Breast epithelium (tissue), 4 donors: ENCODE measurements at regions not wholly inside any gene's neighbourhood (a gene's known extent, or its start where the extent isn't known, plus 50 kb on each side); places are given as distances from the start of the nearest gene placed in this dataset.

Source experiments
- DNase-seq, 2 donors: peaks; one replicate each; pipeline ENCODE4 v3.0.0-alpha.2; 2019; ENCODE audit warnings: low spot score in 2 of 2
- H3K27ac ChIP-seq, 2 donors: fragments of 200-600 bp; sonication (generic) in 1 of 2; one replicate each; pipeline ENCODE4 v1.5.1; 2016 to 2019; ENCODE audit warnings: mild to moderate bottlenecking in 1 of 2
- H3K27me3 ChIP-seq, 2 donors: fragments of 200-600 bp; sonication (generic) in 1 of 2; one replicate each; pipeline versions ENCODE4 v1.5.1 to v1.6.0; 2017 to 2019; ENCODE audit warnings: control low read depth in 1 of 2, mild to moderate bottlenecking in 1 of 2
- H3K36me3 ChIP-seq: fragments of 200-600 bp; one replicate; pipeline ENCODE4 v1.5.1; 2019
- H3K4me1 ChIP-seq, 2 donors: fragments of 200-600 bp; sonication (generic); one replicate each; pipeline ENCODE4 v1.5.1; 2016 to 2019; ENCODE audit warnings: control low read depth in 1 of 2
- H3K4me3 ChIP-seq, 3 donors: fragments of 200-600 bp; sonication (generic); 1 replicate in 2 of 3; 2 replicates in 1 of 3; pipeline ENCODE4 v1.5.1; 2016 to 2019; ENCODE audit warnings: mild to moderate bottlenecking in 3 of 3, moderate library complexity in 2 of 3
- H3K9me3 ChIP-seq, 2 donors: fragments of 200-600 bp; sonication (generic) in 1 of 2; one replicate each; pipeline ENCODE4 v1.5.1; 2016 to 2019; ENCODE audit warnings: control low read depth in 1 of 2
- POLR2A ChIP-seq: fragments of 450-650 bp; IDR thresholded peaks from one replicate; pipeline ENCODE4 v1.6.1; 2016; ENCODE audit warnings: antibody characterized with exemption, mild to moderate bottlenecking, moderate library complexity
- POLR2AphosphoS5 ChIP-seq, 3 donors: sonication (generic); formaldehyde crosslinking; IDR thresholded peaks; one replicate each; pipeline ENCODE4 v1.6.1; 2017; ENCODE audit warnings: antibody characterized with exemption in 3 of 3
- intact Hi-C: fragments of 100-400 bp; cut with DNase I; formaldehyde crosslinking; loops from one replicate; pipeline ENCODE4 v1.15.1; 2023; ENCODE audit warnings: low total_unique reads
- TF ChIP-seq, protein P1 (sequence below), 3 donors: fragments of 450-650 bp; IDR thresholded peaks; one replicate each; pipeline ENCODE4 v1.5.1; 2016 to 2017; ENCODE audit warnings: antibody characterized with exemption in 3 of 3, mild to moderate bottlenecking in 3 of 3, moderate library complexity in 3 of 3

DNA sequence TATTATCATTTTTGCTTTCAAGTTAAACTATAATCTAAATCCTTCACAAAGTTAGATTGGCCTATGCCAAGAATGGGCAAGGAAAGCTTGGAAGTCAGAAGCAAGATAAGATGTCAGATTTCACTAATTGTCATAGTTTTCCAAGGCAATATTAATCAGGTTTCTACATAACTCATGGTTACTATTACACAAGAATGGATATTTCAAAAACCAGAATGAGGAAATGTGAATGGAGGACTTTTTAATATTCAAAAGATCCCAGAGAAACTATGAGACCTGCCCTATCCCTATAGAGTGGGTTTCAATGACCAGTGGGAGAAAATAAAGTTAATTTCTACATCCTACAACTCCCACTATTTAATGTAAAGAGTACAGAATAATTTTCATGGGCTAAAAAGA lies 203.2 kb downstream of the CASP12 start:
- no peaks in the 10 kb centered on the region for H3K36me3 ChIP-seq
- no peak overlapping the region for H3K4me3 ChIP-seq
- H3K27me3 ChIP-seq, result no peaks in the 10 kb centered on the region
- no peak for DNase-seq
- intact Hi-C loops, result no loop called here
- no peaks in the 10 kb centered on the region for H3K9me3 ChIP-seq
- H3K4me1 ChIP-seq, result no peaks in the 10 kb centered on the region
- peak overlapping the region in 1 of 2 donors; percentile 4 for H3K27ac ChIP-seq
- TF ChIP-seq POLR2A, result no peak
- TF ChIP-seq POLR2AphosphoS5 (IDR thresholded peaks at IDR 0.05), result no peak

DNA sequence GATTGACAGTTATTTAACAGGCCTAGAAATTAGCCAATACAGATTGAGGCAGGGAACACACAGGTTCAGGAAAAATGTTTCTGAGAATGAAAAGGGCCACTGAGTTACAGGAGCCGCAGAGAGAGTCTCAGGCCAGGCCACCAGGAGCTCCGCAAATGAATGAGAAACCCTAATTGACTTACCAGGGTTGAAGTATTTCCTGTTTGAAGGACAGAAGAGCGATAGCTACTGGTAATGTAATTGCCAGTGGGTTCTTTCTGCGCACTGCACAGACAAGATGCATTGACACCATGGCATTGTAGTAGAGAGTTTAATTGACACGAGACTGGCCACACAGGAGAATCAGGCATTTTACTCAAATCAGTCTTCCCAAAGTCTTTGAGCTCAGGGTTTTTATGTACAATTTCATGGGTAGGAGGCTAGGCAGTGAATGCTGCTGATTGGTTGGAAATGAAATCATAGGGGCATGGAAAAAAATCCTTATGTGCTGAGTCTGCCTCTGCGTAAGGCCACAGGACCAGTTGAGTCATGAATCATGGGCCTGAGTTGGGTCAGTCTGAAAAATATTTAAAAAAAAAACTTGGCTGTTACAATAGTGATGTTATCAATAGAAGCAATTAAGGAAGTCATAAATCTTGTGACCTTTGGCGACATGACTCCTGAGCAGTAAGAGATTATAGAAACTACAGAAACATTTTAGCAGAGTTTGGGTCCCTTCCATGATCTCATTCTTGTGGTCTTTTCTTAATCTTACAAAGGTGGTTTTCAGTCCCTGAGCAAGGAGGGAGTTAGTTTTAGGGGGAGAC lies 203.8 kb downstream of the CASP12 start:
- Histone ChIP-seq H3K4me1 (no peaks in the 10 kb centered on the region), H3K27ac (peak overlapping the region; percentile 4 to 9), H3K36me3 (no peaks in the 10 kb centered on the region), H3K27me3 (no peaks in the 10 kb centered on the region), H3K4me3 (no peak overlapping the region), H3K9me3 (no peaks in the 10 kb centered on the region)
- intact Hi-C loops, result no loop called here
- no peak for DNase-seq
- TF ChIP-seq, protein P1, sequence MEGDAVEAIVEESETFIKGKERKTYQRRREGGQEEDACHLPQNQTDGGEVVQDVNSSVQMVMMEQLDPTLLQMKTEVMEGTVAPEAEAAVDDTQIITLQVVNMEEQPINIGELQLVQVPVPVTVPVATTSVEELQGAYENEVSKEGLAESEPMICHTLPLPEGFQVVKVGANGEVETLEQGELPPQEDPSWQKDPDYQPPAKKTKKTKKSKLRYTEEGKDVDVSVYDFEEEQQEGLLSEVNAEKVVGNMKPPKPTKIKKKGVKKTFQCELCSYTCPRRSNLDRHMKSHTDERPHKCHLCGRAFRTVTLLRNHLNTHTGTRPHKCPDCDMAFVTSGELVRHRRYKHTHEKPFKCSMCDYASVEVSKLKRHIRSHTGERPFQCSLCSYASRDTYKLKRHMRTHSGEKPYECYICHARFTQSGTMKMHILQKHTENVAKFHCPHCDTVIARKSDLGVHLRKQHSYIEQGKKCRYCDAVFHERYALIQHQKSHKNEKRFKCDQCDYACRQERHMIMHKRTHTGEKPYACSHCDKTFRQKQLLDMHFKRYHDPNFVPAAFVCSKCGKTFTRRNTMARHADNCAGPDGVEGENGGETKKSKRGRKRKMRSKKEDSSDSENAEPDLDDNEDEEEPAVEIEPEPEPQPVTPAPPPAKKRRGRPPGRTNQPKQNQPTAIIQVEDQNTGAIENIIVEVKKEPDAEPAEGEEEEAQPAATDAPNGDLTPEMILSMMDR (IDR thresholded peaks at IDR 0.05), result no peak
- TF ChIP-seq POLR2A (no peak), POLR2AphosphoS5 (IDR thresholded peaks at IDR 0.05) (no peak)

DNA sequence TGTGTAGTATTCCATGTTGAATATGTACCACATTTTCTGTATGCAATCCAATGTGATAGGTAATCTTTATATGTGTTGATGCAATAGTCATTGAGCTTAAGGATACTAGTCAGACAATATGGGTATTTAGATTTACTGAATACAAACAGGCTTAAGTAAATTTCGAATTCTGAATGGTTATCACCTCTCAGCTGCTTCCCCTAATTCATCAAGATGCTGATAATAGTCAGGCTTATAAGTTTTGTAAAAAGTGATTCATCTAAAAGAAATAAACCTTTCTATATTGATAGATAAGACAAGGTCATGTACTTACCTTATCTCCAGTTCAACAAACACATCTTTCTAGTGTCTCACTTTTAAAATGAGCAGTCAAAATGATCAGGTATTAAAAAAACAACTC lies 205.5 kb downstream of the CASP12 start:
- H3K4me1 ChIP-seq, result no peaks in the 10 kb centered on the region
- intact Hi-C loops, result no loop called here

DNA sequence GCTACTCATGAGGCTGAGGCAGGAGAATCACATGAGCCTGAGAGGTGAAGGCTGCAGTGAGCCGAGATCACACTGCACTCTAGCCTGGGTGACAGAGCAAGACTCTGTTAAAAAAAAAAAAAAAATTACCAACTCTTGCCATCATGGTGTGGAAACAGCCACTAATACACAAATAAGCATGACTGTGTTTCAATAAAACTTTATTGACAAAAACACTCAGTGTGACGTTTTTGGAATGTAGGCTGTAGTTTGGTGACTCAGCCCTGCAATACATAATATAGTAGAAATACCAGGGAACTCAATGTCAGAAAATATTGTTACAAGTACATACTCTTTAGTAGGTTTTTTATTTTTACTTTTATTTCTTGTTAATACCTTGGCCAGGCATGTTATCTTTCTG lies 207.1 kb downstream of the CASP12 start:
- H3K27ac ChIP-seq, result no peak overlapping the region
- no peaks in the 10 kb centered on the region for H3K36me3 ChIP-seq
- no peak for DNase-seq
- H3K27me3 ChIP-seq, result no peaks in the 10 kb centered on the region
- intact Hi-C loops, result no loop called here
- no peaks in the 10 kb centered on the region for H3K4me1 ChIP-seq
- no peak overlapping the region for H3K4me3 ChIP-seq
- TF ChIP-seq POLR2AphosphoS5 (IDR thresholded peaks at IDR 0.05) (no peak), POLR2A (no peak)
- TF ChIP-seq, protein P1 (IDR thresholded peaks at IDR 0.05), result no peak
- no peaks in the 10 kb centered on the region for H3K9me3 ChIP-seq

More for the DNA sequence above, 205.5 kb downstream of the CASP12 start:
- no peak overlapping the region for H3K27ac ChIP-seq
- H3K4me3 ChIP-seq, result no peak overlapping the region
- TF ChIP-seq POLR2A, result no peak
- TF ChIP-seq, protein P1 (IDR thresholded peaks at IDR 0.05), result no peak
- no peak for TF ChIP-seq POLR2AphosphoS5 (IDR thresholded peaks at IDR 0.05)
- H3K9me3 ChIP-seq, result no peaks in the 10 kb centered on the region
- no peaks in the 10 kb centered on the region for H3K36me3 ChIP-seq
- H3K27me3 ChIP-seq, result no peaks in the 10 kb centered on the region
- DNase-seq, result no peak

DNA sequence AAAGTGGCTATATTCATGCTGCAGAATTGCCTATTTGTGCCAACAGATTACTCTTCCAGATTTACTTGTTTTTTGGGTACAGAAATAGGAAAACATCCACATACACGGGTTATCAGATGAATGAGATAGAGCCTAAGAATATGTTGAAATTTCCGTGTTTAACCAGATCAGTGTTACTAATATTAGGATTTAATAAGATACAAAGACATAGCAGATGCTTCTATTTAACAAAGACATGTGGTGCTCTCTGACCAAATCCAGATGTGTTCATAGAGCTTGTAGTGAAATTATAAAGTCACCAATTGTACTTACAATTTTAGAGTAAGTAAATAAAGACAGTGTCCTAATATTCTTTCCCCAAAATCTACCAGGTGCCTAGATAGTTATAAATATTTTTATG lies 208.0 kb downstream of the CASP12 start:
- intact Hi-C loops, result no loop called here
- Histone ChIP-seq H3K4me1 (no peaks in the 10 kb centered on the region), H3K27me3 (no peaks in the 10 kb centered on the region), H3K27ac (no peak overlapping the region), H3K4me3 (no peak overlapping the region), H3K9me3 (no peaks in the 10 kb centered on the region), H3K36me3 (no peaks in the 10 kb centered on the region)
- TF ChIP-seq, protein P1 (IDR thresholded peaks at IDR 0.05), result no peak
- no peak for TF ChIP-seq POLR2AphosphoS5 (IDR thresholded peaks at IDR 0.05)
- no peak for TF ChIP-seq POLR2A
- DNase-seq, result no peak
